Natural killer cell (primary cell): ENCODE measurements at regions not wholly inside any gene's neighbourhood (a gene's known extent, or its start where the extent isn't known, plus 50 kb on each side); places are given as distances from the start of the nearest gene placed in this dataset.

Experiments used
- ATAC-seq, 3 donors: fragments of 150-1000 bp in 2 of 3; fragments of 200-7000 bp in 1 of 3; cut with Tn5 transposase; 1 replicate in 1 of 3; 2 replicates in 2 of 3; pipeline ENCODE4 v1.10.0; 2021; ENCODE audit warnings: mild to moderate bottlenecking in 2 of 3, moderate library complexity in 2 of 3
- DNase-seq, 2 donors: peaks; one replicate each; pipeline versions ENCODE4 v3.0.0 to v3.0.0-alpha.2; 2013 to 2021; ENCODE audit warnings: mixed read lengths in 1 of 2
- H3K27ac ChIP-seq: one replicate; pipeline ENCODE4 v1.5.1; 2013; ENCODE audit warnings: mild to moderate bottlenecking, low read length
- H3K27me3 ChIP-seq: one replicate; pipeline ENCODE4 v1.6.1; 2013; ENCODE audit warnings: low read length; ENCODE audit not compliant: control insufficient read depth, insufficient read depth
- H3K36me3 ChIP-seq: one replicate; pipeline ENCODE4 v1.6.1; 2013; ENCODE audit warnings: low read length; ENCODE audit not compliant: control insufficient read depth, insufficient read depth
- H3K4me1 ChIP-seq: one replicate; pipeline ENCODE4 v1.6.1; 2013; ENCODE audit warnings: low read length; ENCODE audit not compliant: control insufficient read depth, insufficient read depth
- H3K4me3 ChIP-seq: one replicate; pipeline ENCODE4 v1.5.1; 2013; ENCODE audit warnings: low read length
- H3K9me3 ChIP-seq: one replicate; pipeline ENCODE4 v1.6.1; 2013; ENCODE audit warnings: low read length; ENCODE audit not compliant: control insufficient read depth, insufficient read depth
- H3K27ac Mint-ChIP-seq, 2 donors: one replicate each; pipeline ENCODE4 v1.8.0; 2022; ENCODE audit warnings: mild to moderate bottlenecking in 2 of 2, mixed read lengths in 2 of 2, moderate library complexity in 1 of 2
- H3K27me3 Mint-ChIP-seq, 2 donors: one replicate each; pipeline ENCODE4 v1.8.0; 2022; ENCODE audit warnings: low read depth in 2 of 2, mixed read lengths in 2 of 2
- H3K36me3 Mint-ChIP-seq: one replicate; pipeline ENCODE4 v1.8.0; 2022; ENCODE audit warnings: mixed read lengths
- H3K4me1 Mint-ChIP-seq, 2 donors: one replicate each; pipeline ENCODE4 v1.8.0; 2022; ENCODE audit warnings: mixed read lengths in 2 of 2
- H3K4me3 Mint-ChIP-seq: one replicate; pipeline ENCODE4 v1.8.0; 2022; ENCODE audit warnings: mild to moderate bottlenecking, moderate library complexity, mixed read lengths
- H3K9me3 Mint-ChIP-seq, 2 donors: one replicate each; pipeline ENCODE4 v1.8.0; 2022; ENCODE audit warnings: mixed read lengths in 2 of 2
- WGBS: methylation state at CpG from one replicate; pipeline ENCODE4 v1.1.7; 2013; ENCODE audit warnings: missing lambda C conversion rate; ENCODE audit not compliant: insufficient coverage; 5-methylcytosine and 5-hydroxymethylcytosine counted together
- intact Hi-C: fragments of 100-400 bp; cut with micrococcal nuclease; formaldehyde crosslinking; loops from one replicate; pipeline ENCODE4 v1.14.2; 2022
- TF ChIP-seq, protein P1 (sequence below): fragments of 200-600 bp; IDR thresholded peaks from one replicate; pipeline ENCODE4 v1.8.0; 2022; ENCODE audit warnings: antibody characterized with exemption

DNA sequence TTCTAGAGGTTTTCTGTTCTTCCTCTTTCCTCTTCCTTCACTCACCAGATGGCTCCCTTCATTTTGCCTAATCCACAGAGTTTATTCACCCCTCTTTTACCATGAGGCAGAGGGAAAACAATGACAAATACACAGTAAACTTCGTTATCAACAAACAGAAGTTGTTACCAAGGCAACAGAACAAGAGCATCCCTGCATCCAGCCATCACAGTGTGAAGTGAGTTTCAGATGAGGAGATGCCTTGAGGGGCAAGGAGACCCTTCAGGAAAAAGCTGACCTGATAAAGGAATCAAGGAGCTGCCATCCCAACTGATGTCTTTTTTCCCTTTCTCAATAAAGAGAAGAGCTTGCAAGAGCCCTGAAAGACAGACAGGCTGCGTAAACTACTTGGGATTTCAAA lies 195.3 kb downstream of the BRINP2 start:
- WGBS, result 60% methylated on average over 2 of the region's 2 CpGs
- Histone ChIP-seq H3K36me3 (no peaks in the 10 kb centered on the region), H3K9me3 (no peaks in the 10 kb centered on the region), H3K4me3 (no peak overlapping the region), H3K27me3 (no peaks in the 10 kb centered on the region), H3K4me1 (no peaks in the 10 kb centered on the region), H3K27ac (no peak overlapping the region)
- intact Hi-C loops, result no loop called here
- Mint-ChIP-seq H3K27me3 (no peaks in the 10 kb centered on the region), H3K27ac (no peak overlapping the region), H3K4me1 (no peaks in the 10 kb centered on the region), H3K36me3 (no peaks in the 10 kb centered on the region), H3K4me3 (no peak overlapping the region), H3K9me3 (peaks cover 4 to 19% of the 10 kb centered on the region in 2 donors)
- TF ChIP-seq, protein P1, sequence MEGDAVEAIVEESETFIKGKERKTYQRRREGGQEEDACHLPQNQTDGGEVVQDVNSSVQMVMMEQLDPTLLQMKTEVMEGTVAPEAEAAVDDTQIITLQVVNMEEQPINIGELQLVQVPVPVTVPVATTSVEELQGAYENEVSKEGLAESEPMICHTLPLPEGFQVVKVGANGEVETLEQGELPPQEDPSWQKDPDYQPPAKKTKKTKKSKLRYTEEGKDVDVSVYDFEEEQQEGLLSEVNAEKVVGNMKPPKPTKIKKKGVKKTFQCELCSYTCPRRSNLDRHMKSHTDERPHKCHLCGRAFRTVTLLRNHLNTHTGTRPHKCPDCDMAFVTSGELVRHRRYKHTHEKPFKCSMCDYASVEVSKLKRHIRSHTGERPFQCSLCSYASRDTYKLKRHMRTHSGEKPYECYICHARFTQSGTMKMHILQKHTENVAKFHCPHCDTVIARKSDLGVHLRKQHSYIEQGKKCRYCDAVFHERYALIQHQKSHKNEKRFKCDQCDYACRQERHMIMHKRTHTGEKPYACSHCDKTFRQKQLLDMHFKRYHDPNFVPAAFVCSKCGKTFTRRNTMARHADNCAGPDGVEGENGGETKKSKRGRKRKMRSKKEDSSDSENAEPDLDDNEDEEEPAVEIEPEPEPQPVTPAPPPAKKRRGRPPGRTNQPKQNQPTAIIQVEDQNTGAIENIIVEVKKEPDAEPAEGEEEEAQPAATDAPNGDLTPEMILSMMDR, result no peak
- ATAC-seq (no peak), DNase-seq (no peak)

DNA sequence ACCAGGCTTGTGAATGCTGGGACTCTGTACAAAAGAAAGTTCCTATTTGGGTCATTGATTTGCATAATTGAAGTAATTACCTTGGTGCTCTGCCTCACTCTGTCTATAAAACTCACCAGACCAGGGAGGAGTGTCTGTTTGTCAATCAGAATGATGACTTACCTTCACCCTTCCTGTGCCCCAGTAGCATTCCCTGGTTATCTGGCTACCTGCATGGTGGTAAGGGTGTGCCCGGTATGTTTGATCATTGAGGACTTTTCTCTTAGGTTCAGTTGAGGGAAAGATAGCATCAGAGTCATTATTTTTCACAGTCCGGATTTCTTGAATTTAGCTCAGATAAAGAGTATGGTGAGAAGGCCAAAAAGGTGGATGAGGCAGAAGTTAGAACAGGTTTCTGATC lies 190.0 kb downstream of the BRINP2 start:
- WGBS, result 96% methylated on average over 2 of the region's 2 CpGs
- intact Hi-C loops, result no loop called here
- DNase-seq (no peak), ATAC-seq (no peak)
- TF ChIP-seq, protein P1, result no peak
- H3K4me1 ChIP-seq, result no peaks in the 10 kb centered on the region
- Mint-ChIP-seq H3K9me3 (peaks cover 2 to 16% of the 10 kb centered on the region in 2 donors), H3K36me3 (no peaks in the 10 kb centered on the region), H3K27me3 (no peaks in the 10 kb centered on the region), H3K4me1 (no peaks in the 10 kb centered on the region), H3K4me3 (no peak overlapping the region), H3K27ac (no peak overlapping the region)
- H3K9me3 ChIP-seq, result no peaks in the 10 kb centered on the region
- H3K36me3 ChIP-seq, result no peaks in the 10 kb centered on the region
- no peaks in the 10 kb centered on the region for H3K27me3 ChIP-seq
- no peak overlapping the region for H3K4me3 ChIP-seq
- H3K27ac ChIP-seq, result no peak overlapping the region

- Mint-ChIP-seq H3K9me3 (peaks cover 2 to 9% of the 10 kb centered on the region in 2 donors), H3K27me3 (no peaks in the 10 kb centered on the region), H3K27ac (no peak overlapping the region), H3K4me1 (no peaks in the 10 kb centered on the region), H3K36me3 (no peaks in the 10 kb centered on the region), H3K4me3 (no peak overlapping the region)
- H3K9me3 ChIP-seq, result no peaks in the 10 kb centered on the region
- TF ChIP-seq, protein P1, result no peak
- no peaks in the 10 kb centered on the region for H3K4me1 ChIP-seq
- DNase-seq (no peak), ATAC-seq (no peak)
- 82% methylated on average over 3 of the region's 4 CpGs for WGBS
- H3K27ac ChIP-seq, result no peak overlapping the region
- intact Hi-C loops, result no loop called here
- no peaks in the 10 kb centered on the region for H3K27me3 ChIP-seq
- no peaks in the 10 kb centered on the region for H3K36me3 ChIP-seq
- no peak overlapping the region for H3K4me3 ChIP-seq
These were observed 186.1 kb downstream of the BRINP2 start for GRCh38 chr1:177356674-177357435.

- Histone ChIP-seq H3K27me3 (no peaks in the 10 kb centered on the region), H3K27ac (no peak overlapping the region), H3K36me3 (no peaks in the 10 kb centered on the region), H3K4me3 (no peak overlapping the region), H3K9me3 (no peaks in the 10 kb centered on the region), H3K4me1 (no peaks in the 10 kb centered on the region)
- Mint-ChIP-seq H3K4me3 (no peak overlapping the region), H3K9me3 (peaks cover 2 to 7% of the 10 kb centered on the region in 2 donors), H3K27ac (no peak overlapping the region), H3K4me1 (no peaks in the 10 kb centered on the region), H3K27me3 (no peaks in the 10 kb centered on the region), H3K36me3 (no peaks in the 10 kb centered on the region)
- no peak for ATAC-seq
- 26% methylated on average over 2 of the region's 2 CpGs for WGBS
- TF ChIP-seq, protein P1, result no peak
- intact Hi-C loops, result no loop called here
- no peak for DNase-seq
These were observed 184.8 kb downstream of the BRINP2 start for GRCh38 chr1:177355575-177355974.
